Stimulated activated naive CD8-positive, alpha-beta T cell treated with anti-CD3 and anti-CD28 coated beads, Interleukin-15, Interleukin-2, amounts not matched to agents 100 U/mL and 50 U/mL, for 24 hours (primary cell): ENCODE measurements at regions not wholly inside any gene's neighbourhood (a gene's known extent, or its start where the extent isn't known, plus 50 kb on each side); places are given as distances from the start of the nearest gene placed in this dataset.
A peak's percentile ranks its signal among the peaks of the same experiment; 100 is the strongest.
"Not testable (repeated sequence)": the region's sequence is repeated elsewhere in the genome, so short reads cannot be mapped to it uniquely, and the experiment has no call there.

ENCODE experiments used
- ATAC-seq: fragments of 150-1000 bp; cut with Tn5 transposase; one replicate; pipeline ENCODE4 v1.10.0; 2021
- DNase-seq: peaks from one replicate; pipeline ENCODE4 v3.0.0; 2021

GRCh38 chr3:31102196-31102879 is 207.9 kb upstream of the GADL1 start:
- peak; percentile 80 for ATAC-seq
- DNase-seq: peak; percentile 20

DNA sequence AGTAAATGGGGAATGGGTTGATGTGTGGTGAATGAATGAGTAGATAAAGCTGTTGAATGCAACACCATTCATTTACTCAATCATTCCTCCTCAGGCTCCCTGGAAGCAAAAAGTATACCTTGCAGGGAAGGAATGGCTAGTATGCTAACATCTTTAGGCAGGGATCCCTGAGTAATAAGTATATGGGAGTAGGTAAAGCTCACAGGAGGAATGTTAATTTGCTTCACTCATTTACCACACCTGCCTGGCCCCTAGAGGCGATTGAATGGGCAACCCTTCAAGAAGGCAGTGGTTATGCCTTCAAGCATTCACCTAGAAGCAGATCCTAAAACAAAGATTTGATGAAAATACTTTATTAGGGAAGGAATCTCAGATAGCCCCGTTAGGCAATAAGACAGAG is 208.7 kb upstream of the GADL1 start:
- ATAC-seq: no peak
- no peak for DNase-seq

DNA sequence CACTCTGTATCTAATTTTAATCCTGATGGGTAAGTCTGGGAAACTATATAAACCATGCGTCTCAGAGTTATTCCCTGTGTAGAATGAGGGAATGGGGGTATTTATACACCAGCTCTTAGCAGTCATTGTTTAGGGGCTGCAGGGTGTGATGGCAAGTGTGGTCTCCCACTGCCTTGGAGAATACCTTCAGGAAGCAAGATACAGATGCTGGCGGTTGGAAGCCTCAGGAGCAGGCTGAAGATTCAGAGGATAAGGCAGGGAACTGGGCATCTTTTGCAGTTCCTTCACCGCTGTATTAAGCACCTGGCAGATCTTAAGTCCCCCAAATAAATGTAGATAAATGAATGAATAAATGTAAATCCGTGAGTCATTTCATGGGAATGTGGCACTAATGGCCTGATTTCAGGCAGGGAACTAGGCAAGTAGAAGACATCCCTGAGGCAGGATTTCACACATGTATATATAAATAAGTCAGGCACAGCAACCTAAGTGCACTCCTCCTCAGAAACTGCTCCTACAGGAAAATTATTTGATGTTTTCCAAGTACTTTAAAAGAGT is 209.2 kb upstream of the GADL1 start:
- ATAC-seq: no peak
- no peak for DNase-seq

DNA sequence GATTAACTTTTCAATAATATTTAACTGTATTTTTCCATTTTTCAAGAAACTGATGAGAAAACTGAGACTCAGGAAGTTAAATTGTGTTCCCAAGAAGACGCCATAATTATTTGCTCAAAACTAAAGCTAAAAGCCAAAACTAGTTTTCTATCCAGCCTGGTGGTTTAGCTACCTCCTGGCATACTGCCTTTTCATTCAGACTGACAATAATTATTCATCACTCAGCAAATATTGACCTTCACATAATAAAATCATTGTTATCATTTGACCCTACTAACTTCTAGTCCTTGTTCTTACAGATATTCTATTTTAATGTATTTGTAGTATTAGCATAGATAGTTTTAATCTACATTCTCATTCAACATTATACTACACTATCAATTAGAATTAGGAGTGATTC is 210.6 kb upstream of the GADL1 start:
- DNase-seq: no peak

DNA sequence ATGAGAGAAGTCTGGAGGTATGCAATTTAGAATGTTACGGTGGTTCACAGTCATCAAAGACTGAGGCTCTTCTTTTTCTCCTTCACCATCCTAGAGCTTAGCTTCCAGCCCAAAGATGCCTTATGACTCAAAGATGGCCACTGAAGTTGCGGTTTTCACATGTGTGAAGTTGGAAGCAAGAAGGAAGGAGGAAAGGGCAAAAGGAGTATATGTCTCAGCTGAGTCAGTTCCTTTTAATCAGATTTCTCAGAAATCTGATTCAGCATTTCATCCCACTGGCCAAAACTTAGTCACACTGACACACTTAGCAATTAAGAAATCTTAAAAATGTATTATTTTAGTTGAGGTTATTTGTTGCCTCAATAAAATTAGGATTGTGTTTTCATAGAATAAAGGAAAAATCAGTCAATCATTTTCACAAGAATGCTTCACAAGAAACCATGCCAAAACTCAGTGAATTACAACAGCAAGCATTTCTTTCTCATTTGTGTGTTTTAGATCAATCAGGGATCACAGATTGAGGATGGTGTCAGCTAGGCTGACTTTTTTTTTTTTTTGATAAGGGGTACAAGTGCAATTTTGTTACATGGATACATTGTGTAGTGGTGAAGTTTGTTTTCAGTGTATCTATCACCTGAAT is 211.1 kb upstream of the GADL1 start:
- DNase-seq: no peak
- peak; percentile 50 for ATAC-seq

More for the DNA sequence above, 210.6 kb upstream of the GADL1 start:
- no peak for ATAC-seq

GRCh38 chr3:31106204-31106603 is 211.7 kb upstream of the GADL1 start:
- DNase-seq (no peak), ATAC-seq (no peak)

DNA sequence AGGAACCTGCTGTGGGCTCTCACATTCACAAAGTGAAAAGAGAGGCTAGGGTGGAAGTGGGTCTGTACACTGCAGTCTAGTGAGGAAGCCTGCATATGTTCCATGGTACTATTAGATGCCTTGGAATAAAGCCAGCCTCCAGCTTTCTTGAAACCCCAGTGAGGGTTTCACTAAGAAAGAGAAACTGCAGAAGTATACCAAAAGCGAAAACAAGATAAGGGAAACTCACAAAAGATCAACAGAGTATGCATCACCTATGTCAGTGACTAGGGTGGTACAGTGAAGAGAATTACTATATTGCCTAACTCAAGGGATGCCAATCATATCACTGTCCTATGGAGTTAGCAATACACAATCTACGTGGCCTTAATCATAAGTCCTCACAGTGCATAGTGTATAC is 212.5 kb upstream of the GADL1 start:
- DNase-seq: no peak
- peak; percentile 65 for ATAC-seq

DNA sequence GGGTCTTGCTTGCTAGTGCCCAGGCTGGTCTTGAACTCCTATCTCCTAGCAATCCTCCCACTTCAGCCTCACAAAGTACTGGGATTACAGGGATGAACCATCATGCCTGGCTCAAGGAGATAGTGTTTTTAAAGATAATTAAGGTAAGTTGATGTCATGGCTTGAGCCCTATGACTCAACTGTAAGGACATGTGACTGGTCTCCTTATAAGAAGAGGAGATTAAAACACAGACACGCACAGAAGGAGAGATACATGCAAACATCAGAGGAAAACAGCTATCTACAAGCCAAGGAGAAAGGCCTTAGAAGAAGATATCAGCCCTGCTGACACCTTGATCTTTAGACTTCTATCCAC is 220.4 kb upstream of the GADL1 start:
- DNase-seq (no peak), ATAC-seq (no peak)

GRCh38 chr3:31115531-31115930 is 221.1 kb upstream of the GADL1 start:
- ATAC-seq, DNase-seq: not testable (repeated sequence)

DNA sequence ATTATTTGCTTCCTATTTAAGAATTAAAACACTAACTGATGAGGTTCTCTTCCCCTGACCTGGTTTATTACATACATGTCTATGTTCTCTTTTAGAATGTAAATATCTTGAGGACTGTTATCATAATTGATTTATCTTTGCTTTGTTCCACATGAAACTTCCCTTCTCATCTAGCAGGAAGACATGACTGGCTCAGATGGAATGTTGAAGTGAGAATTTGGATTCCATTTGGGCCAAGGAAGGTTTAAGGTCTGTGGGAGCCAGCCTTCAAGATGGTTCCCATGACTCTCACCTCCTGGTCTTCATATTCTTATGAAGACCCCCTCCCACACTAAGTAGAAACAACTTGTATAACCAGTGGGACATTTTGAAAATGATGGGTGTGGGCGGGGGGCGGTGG is 222.2 kb upstream of the GADL1 start:
- ATAC-seq (no peak), DNase-seq (no peak)

- ATAC-seq (no peak), DNase-seq (no peak)
Measured at GRCh38 chr3:31117854-31118253, 223.4 kb upstream of the GADL1 start.

GRCh38 chr3:31124373-31124772 is 229.9 kb upstream of the GADL1 start:
- ATAC-seq: no peak

GRCh38 chr3:31125413-31126020 is 231.1 kb upstream of the GADL1 start:
- DNase-seq (no peak), ATAC-seq (no peak)

More at GRCh38 chr3:31124373-31124772, 229.9 kb upstream of the GADL1 start:
- no peak for DNase-seq

- DNase-seq (no peak), ATAC-seq (no peak)
Measured at GRCh38 chr3:31129241-31129640, 234.8 kb upstream of the GADL1 start.

GRCh38 chr3:31132132-31132769 is 237.8 kb upstream of the GADL1 start:
- ATAC-seq (peak; percentile 46), DNase-seq (no peak)

DNA sequence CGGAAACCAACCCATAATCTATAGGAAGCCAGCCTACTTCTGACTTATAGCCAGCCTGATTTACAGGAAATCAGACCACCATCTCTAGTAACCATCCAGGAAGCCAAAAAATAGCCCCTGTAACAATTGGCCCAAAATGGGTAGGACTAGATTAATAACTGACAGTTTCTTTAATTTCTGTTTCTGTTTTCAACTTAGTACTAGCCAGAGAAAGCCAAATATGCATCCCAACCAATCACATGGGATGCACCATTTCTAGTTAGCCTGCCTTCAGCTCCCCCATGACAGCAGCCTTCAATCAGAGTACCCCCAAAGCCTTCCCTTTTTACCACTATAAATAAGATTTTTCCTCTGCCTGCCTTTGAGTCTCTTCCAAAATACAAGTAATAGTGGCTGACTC is 239.1 kb upstream of the GADL1 start:
- no peak for ATAC-seq
- no peak for DNase-seq

DNA sequence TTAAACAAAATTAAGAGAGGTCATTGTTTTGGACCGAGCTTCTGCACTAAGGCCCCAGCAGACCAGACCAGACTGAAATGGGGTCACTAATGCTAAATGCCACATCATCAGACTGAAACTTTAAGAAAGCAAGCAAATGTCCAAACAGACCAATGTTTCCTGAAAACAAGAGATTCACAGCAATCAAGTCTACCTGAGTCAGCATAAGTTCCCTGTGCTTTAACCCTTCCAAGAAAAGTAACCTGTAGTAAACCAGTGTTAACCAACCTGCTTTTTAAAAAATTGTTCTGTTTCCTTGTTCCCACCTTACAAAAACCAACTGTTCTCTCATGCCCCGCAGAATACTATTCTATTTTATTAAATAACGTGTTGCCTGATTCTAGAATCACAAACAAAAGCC is 241.1 kb upstream of the GADL1 start:
- DNase-seq (no peak), ATAC-seq (no peak)

GRCh38 chr3:31137718-31138465 is 243.4 kb upstream of the GADL1 start:
- no peak for ATAC-seq
- DNase-seq: no peak

GRCh38 chr3:31140470-31140869 is 246.0 kb upstream of the GADL1 start:
- no peak for DNase-seq
- no peak for ATAC-seq

DNA sequence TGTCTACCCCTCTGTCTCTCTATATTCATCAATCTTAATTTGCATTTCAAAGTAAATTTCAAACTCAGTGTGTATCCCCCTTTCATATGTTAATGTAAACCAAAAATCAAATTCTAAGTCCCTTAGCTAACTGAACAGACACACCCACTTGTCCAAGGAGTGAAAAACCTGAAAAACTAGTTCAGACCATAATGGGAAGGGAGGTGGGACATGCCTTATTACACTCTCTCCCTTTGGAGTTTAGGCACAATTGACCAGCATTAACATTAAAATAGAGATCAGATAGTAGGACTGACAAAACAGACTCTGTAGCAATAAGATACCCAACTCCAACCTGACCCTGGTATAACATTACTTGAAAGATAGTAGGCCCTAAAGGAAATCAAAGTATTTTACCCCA is 247.7 kb upstream of the GADL1 start:
- DNase-seq: no peak
- ATAC-seq: no peak

DNA sequence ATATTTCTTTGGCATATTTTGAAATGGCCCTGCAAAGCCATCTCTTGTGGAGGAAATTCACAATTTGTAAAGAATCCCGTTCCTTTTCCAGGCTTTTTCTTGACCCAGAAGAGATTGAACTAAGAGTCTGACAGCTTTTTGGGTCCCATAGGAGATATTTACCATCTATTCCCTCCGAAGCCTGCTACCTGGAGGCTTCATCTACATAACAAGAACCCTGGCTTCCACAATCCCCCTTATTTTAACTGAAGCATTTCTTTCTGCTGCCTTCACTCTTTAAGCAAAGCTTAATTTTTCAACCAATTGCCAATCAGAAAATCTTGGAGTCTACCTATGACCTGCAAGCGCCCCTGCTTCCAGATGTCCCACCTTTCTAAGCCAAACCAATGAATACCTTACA is 248.1 kb upstream of the GADL1 start:
- DNase-seq: no peak
- ATAC-seq: no peak

- ATAC-seq (no peak), DNase-seq (no peak)
Measured at GRCh38 chr3:31145062-31145461, 250.6 kb upstream of the GADL1 start.
